ENCODE measurements at regions not wholly inside any gene's neighbourhood (a gene's known extent, or its start where the extent isn't known, plus 50 kb on each side); places are given as distances from the start of the nearest gene placed in this dataset.

DNA sequence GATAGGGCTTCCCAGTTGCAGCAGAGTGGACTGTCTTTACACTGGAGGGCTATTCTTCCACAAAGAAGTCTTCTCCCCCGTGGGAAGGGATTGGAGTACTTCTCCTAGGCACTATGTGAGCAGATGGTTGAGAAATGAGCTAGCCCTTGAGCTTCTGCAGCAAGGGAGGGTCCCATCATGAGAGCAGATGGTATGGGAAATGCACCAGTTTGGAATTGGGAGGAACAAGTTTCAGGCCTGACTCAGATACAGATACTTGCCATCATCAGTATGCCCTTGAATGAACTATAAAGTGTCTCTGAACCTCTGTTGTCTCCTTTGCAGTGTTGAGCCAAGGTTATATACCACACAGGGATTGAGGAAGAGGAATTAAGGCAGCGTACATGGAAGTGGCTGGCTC is 757.4 kb downstream of the RNF144A start:
- in situ Hi-C loops (cut with MboI): no loop called here
- CTCF ChIA-PET (ENCODE audit: low intra/inter-chr PET ratio): no interaction called here
- Histone ChIP-seq H3K4me1 (replicated peaks in 1 of 2; ENCODE audit: control insufficient read depth in 2 of 2, insufficient read depth in 2 of 2, low read length in 2 of 2) (no peaks in the 10 kb centered on the region), H3K9me3 (replicated peaks; ENCODE audit: control insufficient read depth, insufficient read depth, low read depth, low read length) (no peaks in the 10 kb centered on the region), H3K9ac (ENCODE audit: insufficient read depth in 1 of 2, low read depth in 2 of 2, low read length in 2 of 2) (no peak overlapping the region), H3K4me3 (no peak overlapping the region), H2AFZ (ENCODE audit: low read depth, low read length) (no peak overlapping the region), H4K20me1 (replicated peaks; ENCODE audit: control insufficient read depth, insufficient read depth, low read length) (no peaks in the 10 kb centered on the region), H3K4me2 (ENCODE audit: insufficient read depth, low read length) (no peak overlapping the region), H3K27ac (ENCODE audit: extremely low read depth, low read depth, low read length) (no peak overlapping the region), H3K27me3 (ENCODE audit: control insufficient read depth in 2 of 2, insufficient read depth in 2 of 2, low read length in 2 of 2) (no peaks in the 10 kb centered on the region), H3K9me1 (ENCODE audit: control insufficient read depth, insufficient read depth, low read length) (no peaks in the 10 kb centered on the region), H3K36me3 (ENCODE audit: control insufficient read depth, insufficient read depth, low read length) (no peaks in the 10 kb centered on the region), H3K79me2 (ENCODE audit: control insufficient read depth, insufficient read depth, low read length) (no peaks in the 10 kb centered on the region)
- POLR2A ChIA-PET: no interaction called here
- no TSS peak for BruUV-seq (replicated peaks)
- intact Hi-C loops (cut with micrococcal nuclease): loop anchor here (5.0 kb wide), 1 partner anchor 577 kb away; no protein-coding TSS in a partner anchor
- WGBS (ENCODE audit: insufficient coverage, low coverage, missing lambda C conversion rate): 0% methylated on average over 2 of the region's 2 CpGs
- TF ChIP-seq HNRNPL (IDR thresholded peaks at IDR 0.05; ENCODE audit: low read depth, low read length): no peak
- no peak for TF ChIP-seq PHF20 (IDR thresholded peaks at IDR 0.05; ENCODE audit: partially characterized antibody)
- FAIRE-seq (no peak), DNase-seq (ENCODE audit: extremely low read depth in 1 of 4, low spot score in 3 of 4) (no peak), ATAC-seq (no peak)

DNA sequence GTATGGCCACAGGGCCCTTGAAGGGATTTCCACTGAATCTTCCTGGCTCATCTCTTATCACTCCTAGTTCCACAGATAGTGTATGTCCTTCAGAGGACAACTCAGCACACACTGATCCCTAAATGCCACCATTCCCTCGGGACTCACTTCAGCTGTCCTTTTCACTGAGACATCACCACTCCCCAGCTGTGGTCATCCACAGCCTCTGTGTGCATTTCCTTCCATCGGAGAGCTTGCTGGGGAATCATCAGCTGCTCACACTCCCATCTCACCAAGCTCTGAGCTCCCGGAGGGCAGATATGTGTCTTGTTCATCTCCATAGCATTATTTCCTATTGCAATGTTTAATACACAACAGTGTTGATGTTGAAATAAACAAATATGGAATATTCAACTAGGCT is 759.5 kb downstream of the RNF144A start:
- Histone ChIP-seq H3K4me3 (no peak overlapping the region), H3K9ac (ENCODE audit: insufficient read depth in 1 of 2, low read depth in 2 of 2, low read length in 2 of 2) (no peak overlapping the region), H3K9me1 (ENCODE audit: control insufficient read depth, insufficient read depth, low read length) (no peaks in the 10 kb centered on the region), H3K27me3 (ENCODE audit: control insufficient read depth in 2 of 2, insufficient read depth in 2 of 2, low read length in 2 of 2) (no peaks in the 10 kb centered on the region), H4K20me1 (replicated peaks; ENCODE audit: control insufficient read depth, insufficient read depth, low read length) (no peaks in the 10 kb centered on the region), H3K79me2 (ENCODE audit: control insufficient read depth, insufficient read depth, low read length) (no peaks in the 10 kb centered on the region), H3K9me3 (replicated peaks; ENCODE audit: control insufficient read depth, insufficient read depth, low read depth, low read length) (no peaks in the 10 kb centered on the region), H3K36me3 (ENCODE audit: control insufficient read depth, insufficient read depth, low read length) (no peaks in the 10 kb centered on the region), H3K4me1 (replicated peaks in 1 of 2; ENCODE audit: control insufficient read depth in 2 of 2, insufficient read depth in 2 of 2, low read length in 2 of 2) (no peaks in the 10 kb centered on the region), H3K27ac (ENCODE audit: extremely low read depth, low read depth, low read length) (no peak overlapping the region), H2AFZ (ENCODE audit: low read depth, low read length) (no peak overlapping the region), H3K4me2 (ENCODE audit: insufficient read depth, low read length) (no peak overlapping the region)
- intact Hi-C loops (cut with micrococcal nuclease) (no loop called here), in situ Hi-C loops (cut with MboI) (no loop called here)
- 0% methylated on average over 3 of the region's 3 CpGs for WGBS (ENCODE audit: insufficient coverage, low coverage, missing lambda C conversion rate)
- ATAC-seq: no peak
- DNase-seq (ENCODE audit: extremely low read depth in 1 of 4, low spot score in 3 of 4): no peak
- ChIA-PET CTCF (ENCODE audit: low intra/inter-chr PET ratio) (no interaction called here), POLR2A (no interaction called here)
- no TSS peak for BruUV-seq (replicated peaks)
- no peak for FAIRE-seq
- no peak for TF ChIP-seq THRAP3 (IDR thresholded peaks at IDR 0.05; ENCODE audit: borderline replicate concordance)
- TF ChIP-seq, protein P1, sequence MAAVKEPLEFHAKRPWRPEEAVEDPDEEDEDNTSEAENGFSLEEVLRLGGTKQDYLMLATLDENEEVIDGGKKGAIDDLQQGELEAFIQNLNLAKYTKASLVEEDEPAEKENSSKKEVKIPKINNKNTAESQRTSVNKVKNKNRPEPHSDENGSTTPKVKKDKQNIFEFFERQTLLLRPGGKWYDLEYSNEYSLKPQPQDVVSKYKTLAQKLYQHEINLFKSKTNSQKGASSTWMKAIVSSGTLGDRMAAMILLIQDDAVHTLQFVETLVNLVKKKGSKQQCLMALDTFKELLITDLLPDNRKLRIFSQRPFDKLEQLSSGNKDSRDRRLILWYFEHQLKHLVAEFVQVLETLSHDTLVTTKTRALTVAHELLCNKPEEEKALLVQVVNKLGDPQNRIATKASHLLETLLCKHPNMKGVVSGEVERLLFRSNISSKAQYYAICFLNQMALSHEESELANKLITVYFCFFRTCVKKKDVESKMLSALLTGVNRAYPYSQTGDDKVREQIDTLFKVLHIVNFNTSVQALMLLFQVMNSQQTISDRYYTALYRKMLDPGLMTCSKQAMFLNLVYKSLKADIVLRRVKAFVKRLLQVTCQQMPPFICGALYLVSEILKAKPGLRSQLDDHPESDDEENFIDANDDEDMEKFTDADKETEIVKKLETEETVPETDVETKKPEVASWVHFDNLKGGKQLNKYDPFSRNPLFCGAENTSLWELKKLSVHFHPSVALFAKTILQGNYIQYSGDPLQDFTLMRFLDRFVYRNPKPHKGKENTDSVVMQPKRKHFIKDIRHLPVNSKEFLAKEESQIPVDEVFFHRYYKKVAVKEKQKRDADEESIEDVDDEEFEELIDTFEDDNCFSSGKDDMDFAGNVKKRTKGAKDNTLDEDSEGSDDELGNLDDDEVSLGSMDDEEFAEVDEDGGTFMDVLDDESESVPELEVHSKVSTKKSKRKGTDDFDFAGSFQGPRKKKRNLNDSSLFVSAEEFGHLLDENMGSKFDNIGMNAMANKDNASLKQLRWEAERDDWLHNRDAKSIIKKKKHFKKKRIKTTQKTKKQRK (IDR thresholded peaks at IDR 0.05; ENCODE audit: borderline replicate concordance, low read depth, low read length): no peak
- no peak for TF ChIP-seq ZBTB1 (CRISPR knock-in tag; IDR thresholded peaks at IDR 0.05; ENCODE audit: borderline replicate concordance, low read depth)
- TF ChIP-seq FOXK2 (conservative IDR thresholded peaks at IDR 0.05 in 1 of 2, IDR thresholded peaks at IDR 0.05 in 1 of 2; ENCODE audit: low read depth in 2 of 2): no peak
- TF ChIP-seq CREBBP (IDR thresholded peaks at IDR 0.05; ENCODE audit: low read depth, low read length): no peak
- no peak for TF ChIP-seq ZNF589 (CRISPR knock-in tag; IDR thresholded peaks at IDR 0.05; ENCODE audit: low read depth)
- no peak for TF ChIP-seq ZNF780A (CRISPR knock-in tag; IDR thresholded peaks at IDR 0.05)
- no peak for TF ChIP-seq ZNF717 (CRISPR knock-in tag; IDR thresholded peaks at IDR 0.05)
- no peak for TF ChIP-seq ZFP30 (CRISPR knock-in tag; IDR thresholded peaks at IDR 0.05; ENCODE audit: borderline replicate concordance)
- TF ChIP-seq ESRRB (CRISPR knock-in tag; IDR thresholded peaks at IDR 0.05; ENCODE audit: borderline replicate concordance): no peak
- TF ChIP-seq SIX5 (IDR thresholded peaks at IDR 0.05; ENCODE audit: borderline replicate concordance in 1 of 2, insufficient read depth in 1 of 2, low read depth in 1 of 2, low read length in 2 of 2): no peak

Measured in K562 (cell line).